Colonic mucosa (tissue), 4 donors: ENCODE measurements at regions not wholly inside any gene's neighbourhood (a gene's known extent, or its start where the extent isn't known, plus 50 kb on each side); places are given as distances from the start of the nearest gene placed in this dataset.

Source experiments
- DNase-seq: peaks from one replicate; pipeline ENCODE4 v3.0.0-alpha.2; 2020
- H3K27ac ChIP-seq: fragments of 200-600 bp; one replicate; pipeline ENCODE4 v1.8.0; 2021
- H3K27me3 ChIP-seq: fragments of 200-600 bp; one replicate; pipeline ENCODE4 v1.8.0; 2021
- H3K36me3 ChIP-seq: fragments of 200-600 bp; one replicate; pipeline ENCODE4 v1.8.0; 2021
- H3K4me1 ChIP-seq: fragments of 200-600 bp; one replicate; pipeline ENCODE4 v1.8.0; 2021; ENCODE audit warnings: mild to moderate bottlenecking
- H3K4me3 ChIP-seq: fragments of 200-600 bp; one replicate; pipeline ENCODE4 v1.8.0; 2021
- H3K9ac ChIP-seq, 2 donors: one replicate each; pipeline ENCODE4 v1.7.0; 2013; ENCODE audit warnings: control low read depth in 2 of 2, low read depth in 2 of 2, low read length in 2 of 2
- H3K9me3 ChIP-seq: fragments of 200-600 bp; one replicate; pipeline ENCODE4 v1.8.0; 2021
- CTCF ChIP-seq: fragments of 200-600 bp; IDR thresholded peaks from one replicate; pipeline ENCODE4 v1.8.0; 2022; ENCODE audit warnings: antibody characterized with exemption, mild to moderate bottlenecking
- intact Hi-C: fragments of 100-400 bp; cut with DNase I; formaldehyde crosslinking; loops from one replicate; pipeline ENCODE4 v1.14.1; 2022
- donor health status: healthy.
- donor health status: DM: no; HTN: no; CAD: no.
- donor health status: DM: no; HTN: no; CAD: no.

GRCh38 chr4:11155208-11155867 is 273.4 kb downstream of the HS3ST1 start:
- no peak for TF ChIP-seq CTCF

GRCh38 chr4:11153171-11153750 is 275.4 kb downstream of the HS3ST1 start:
- intact Hi-C loops = no loop called here
- no peaks in the 10 kb centered on the region for H3K27me3 ChIP-seq

More at GRCh38 chr4:11155208-11155867, 273.4 kb downstream of the HS3ST1 start:
- Histone ChIP-seq H3K36me3 (no peaks in the 10 kb centered on the region), H3K9ac (no peak overlapping the region), H3K4me3 (no peak overlapping the region), H3K27me3 (no peaks in the 10 kb centered on the region), H3K9me3 (no peaks in the 10 kb centered on the region), H3K4me1 (peaks cover 4% of the 10 kb centered on the region), H3K27ac (no peak overlapping the region)
- intact Hi-C loops = no loop called here
- no peak for DNase-seq

GRCh38 chr4:11152684-11153083 is 276.0 kb downstream of the HS3ST1 start:
- Histone ChIP-seq H3K27me3 (no peaks in the 10 kb centered on the region), H3K4me3 (no peak overlapping the region), H3K4me1 (peaks cover 4% of the 10 kb centered on the region), H3K9ac (no peak overlapping the region), H3K9me3 (no peaks in the 10 kb centered on the region), H3K36me3 (no peaks in the 10 kb centered on the region), H3K27ac (no peak overlapping the region)
- no peak for TF ChIP-seq CTCF
- intact Hi-C loops = no loop called here
- DNase-seq = no peak

More at GRCh38 chr4:11153171-11153750, 275.4 kb downstream of the HS3ST1 start:
- Histone ChIP-seq H3K36me3 (no peaks in the 10 kb centered on the region), H3K4me3 (no peak overlapping the region), H3K9ac (no peak overlapping the region), H3K9me3 (no peaks in the 10 kb centered on the region), H3K27ac (no peak overlapping the region), H3K4me1 (peaks cover 4% of the 10 kb centered on the region)
- DNase-seq = no peak
- no peak for TF ChIP-seq CTCF

- DNase-seq = no peak
- peaks cover 4% of the 10 kb centered on the region for H3K4me1 ChIP-seq
- no peak overlapping the region for H3K4me3 ChIP-seq
- no peaks in the 10 kb centered on the region for H3K9me3 ChIP-seq
- TF ChIP-seq CTCF = no peak
- no peak overlapping the region for H3K9ac ChIP-seq
- intact Hi-C loops = no loop called here
- no peaks in the 10 kb centered on the region for H3K27me3 ChIP-seq
- no peaks in the 10 kb centered on the region for H3K36me3 ChIP-seq
- H3K27ac ChIP-seq = no peak overlapping the region
These were observed 277.2 kb downstream of the HS3ST1 start for GRCh38 chr4:11151500-11151899.

- Histone ChIP-seq H3K9me3 (no peaks in the 10 kb centered on the region), H3K27ac (no peak overlapping the region), H3K27me3 (no peaks in the 10 kb centered on the region), H3K9ac (no peak overlapping the region), H3K36me3 (no peaks in the 10 kb centered on the region), H3K4me3 (no peak overlapping the region), H3K4me1 (peaks cover 4% of the 10 kb centered on the region)
- intact Hi-C loops = no loop called here
- TF ChIP-seq CTCF = no peak
- DNase-seq = no peak
These were observed 279.0 kb downstream of the HS3ST1 start for GRCh38 chr4:11149612-11150259.
